ENCODE measurements at regions not wholly inside any gene's neighbourhood (a gene's known extent, or its start where the extent isn't known, plus 50 kb on each side); places are given as distances from the start of the nearest gene placed in this dataset.

DNA sequence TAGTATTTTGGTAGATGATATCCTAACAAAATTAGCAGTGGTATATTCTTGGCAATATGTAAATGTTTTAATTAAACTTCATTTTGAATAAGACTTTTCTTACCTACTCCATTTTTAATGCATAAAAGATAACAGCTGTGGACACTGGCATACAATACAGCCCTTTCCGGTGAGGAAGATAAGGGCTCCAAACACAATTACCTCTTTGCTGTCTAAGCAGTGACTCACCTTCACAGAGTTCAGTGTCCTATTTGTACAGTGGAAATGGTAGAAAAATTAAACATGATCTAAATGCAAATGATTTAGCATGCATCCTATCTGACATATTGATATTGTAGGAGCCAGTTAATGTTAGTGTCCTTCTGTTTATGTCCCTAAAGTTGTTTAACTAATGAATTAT, 969.4 kb downstream of the PLOD2 start:
- TF ChIP-seq SPI1 (IDR thresholded peaks at IDR 0.05; ENCODE audit: low read depth, low read length) (no peak), POLR2A (IDR thresholded peaks at IDR 0.05; ENCODE audit: low read depth, low read length) (no peak), POU2F2 (IDR thresholded peaks at IDR 0.05; ENCODE audit: low read depth, low read length) (no peak), POLR2AphosphoS5 (IDR thresholded peaks at IDR 0.05; ENCODE audit: low read depth, low read length) (no peak), PAX5 (IDR thresholded peaks at IDR 0.05; ENCODE audit: insufficient read depth, low read length, severe bottlenecking) (no peak), TAF1 (IDR thresholded peaks at IDR 0.05; ENCODE audit: low read depth, low read length) (no peak)
- FAIRE-seq, result no peak
- DNase-seq (ENCODE audit: insufficient read length, low spot score), result no peak

DNA sequence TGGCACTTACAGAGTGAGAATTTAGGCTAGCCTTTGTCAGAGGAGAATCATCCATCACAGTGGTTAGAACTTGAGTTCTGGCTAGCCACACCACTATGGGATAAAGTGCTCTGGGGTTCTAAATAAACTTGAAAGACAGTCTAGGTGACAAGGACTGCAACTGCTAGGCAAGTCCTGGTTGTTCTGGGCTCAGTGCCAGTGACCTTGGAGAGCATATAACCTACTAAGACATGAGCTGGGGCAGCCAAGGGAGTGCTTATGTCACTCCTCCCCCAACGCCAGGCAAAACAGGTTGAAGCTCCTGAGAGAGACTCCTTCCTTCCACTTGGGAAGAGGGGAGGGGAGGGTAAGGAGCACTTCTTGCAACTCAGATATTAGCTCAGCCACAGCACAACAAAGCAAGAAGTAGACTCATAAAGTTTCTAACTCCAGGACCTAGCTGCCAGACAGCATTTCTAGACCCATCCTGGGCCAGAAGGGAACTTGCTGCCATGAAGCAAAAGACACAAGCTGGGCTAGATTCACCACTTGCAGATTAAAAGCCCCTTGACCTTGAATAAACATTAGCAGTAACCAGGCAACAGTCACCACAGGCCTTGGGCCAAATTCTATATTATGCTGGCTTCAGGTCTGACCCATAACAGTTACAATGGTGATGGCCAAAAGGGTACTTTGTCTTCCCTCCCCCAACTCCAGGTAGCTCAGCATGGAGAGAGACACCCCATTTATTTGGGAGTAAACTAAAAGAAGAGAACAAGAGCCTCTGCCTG, 963.7 kb downstream of the PLOD2 start:
- DNase-seq (ENCODE audit: insufficient read length, low spot score) (no peak), FAIRE-seq (no peak)
- no peak for TF ChIP-seq POLR2A (IDR thresholded peaks at IDR 0.05; ENCODE audit: low read depth, low read length)
- no peak for TF ChIP-seq TAF1 (IDR thresholded peaks at IDR 0.05; ENCODE audit: low read depth, low read length)
- TF ChIP-seq POLR2AphosphoS5 (IDR thresholded peaks at IDR 0.05; ENCODE audit: low read depth, low read length), result no peak
- no peak for TF ChIP-seq PAX5 (IDR thresholded peaks at IDR 0.05; ENCODE audit: insufficient read depth, low read length, severe bottlenecking)
- TF ChIP-seq POU2F2 (IDR thresholded peaks at IDR 0.05; ENCODE audit: low read depth, low read length), result no peak
- no peak for TF ChIP-seq SPI1 (IDR thresholded peaks at IDR 0.05; ENCODE audit: low read depth, low read length)

DNA sequence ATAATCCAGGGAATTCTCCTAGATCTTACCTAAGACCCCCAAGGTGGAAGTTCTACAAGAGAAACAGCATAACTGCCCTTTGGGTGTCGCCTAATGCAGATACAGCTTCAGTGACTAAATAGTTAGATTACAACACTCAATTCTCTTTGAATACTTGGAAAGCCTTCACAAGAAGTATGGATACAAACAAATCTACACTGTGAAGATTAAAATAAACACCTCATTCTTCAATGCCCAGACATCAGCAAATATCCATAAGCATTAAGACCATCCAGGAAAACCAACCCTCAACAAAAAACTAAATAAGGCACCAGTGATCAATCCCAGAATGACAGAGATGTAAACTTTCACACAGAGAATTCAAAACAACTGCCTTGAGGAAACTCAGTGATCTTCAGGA, 963.2 kb downstream of the PLOD2 start:
- TF ChIP-seq POLR2AphosphoS5 (IDR thresholded peaks at IDR 0.05; ENCODE audit: low read depth, low read length) (no peak), PAX5 (IDR thresholded peaks at IDR 0.05; ENCODE audit: insufficient read depth, low read length, severe bottlenecking) (no peak), POU2F2 (IDR thresholded peaks at IDR 0.05; ENCODE audit: low read depth, low read length) (no peak), POLR2A (IDR thresholded peaks at IDR 0.05; ENCODE audit: low read depth, low read length) (no peak), TAF1 (IDR thresholded peaks at IDR 0.05; ENCODE audit: low read depth, low read length) (no peak)
- FAIRE-seq, result no peak
- no peak for DNase-seq (ENCODE audit: insufficient read length, low spot score)

DNA sequence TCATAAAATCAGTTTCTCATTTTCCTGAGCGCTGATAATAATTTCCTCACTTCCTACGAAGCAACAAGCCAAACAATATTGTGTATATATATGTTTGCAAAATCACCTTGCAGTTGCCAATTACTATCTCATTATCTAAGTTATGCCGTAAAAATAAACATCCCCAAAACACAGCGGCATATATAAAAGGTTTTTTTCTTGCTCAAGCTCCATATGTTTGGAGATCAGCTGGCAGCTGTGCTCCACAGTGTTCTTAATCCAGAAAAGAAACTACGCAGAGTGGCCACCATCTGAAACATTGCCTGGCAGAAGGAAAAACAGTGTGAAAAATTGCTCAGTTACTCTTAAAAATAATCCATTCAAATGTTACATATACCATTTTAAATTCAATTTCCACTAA, 951.4 kb downstream of the PLOD2 start:
- no peak for DNase-seq (ENCODE audit: insufficient read length, low spot score)
- no peak for FAIRE-seq
- no peak for TF ChIP-seq TAF1 (IDR thresholded peaks at IDR 0.05; ENCODE audit: low read depth, low read length)
- TF ChIP-seq PAX5 (IDR thresholded peaks at IDR 0.05; ENCODE audit: insufficient read depth, low read length, severe bottlenecking), result no peak
- no peak for TF ChIP-seq POU2F2 (IDR thresholded peaks at IDR 0.05; ENCODE audit: low read depth, low read length)
- no peak for TF ChIP-seq POLR2A (IDR thresholded peaks at IDR 0.05; ENCODE audit: low read depth, low read length)
- TF ChIP-seq SPI1 (IDR thresholded peaks at IDR 0.05; ENCODE audit: low read depth, low read length), result no peak
- TF ChIP-seq POLR2AphosphoS5 (IDR thresholded peaks at IDR 0.05; ENCODE audit: low read depth, low read length), result no peak

DNA sequence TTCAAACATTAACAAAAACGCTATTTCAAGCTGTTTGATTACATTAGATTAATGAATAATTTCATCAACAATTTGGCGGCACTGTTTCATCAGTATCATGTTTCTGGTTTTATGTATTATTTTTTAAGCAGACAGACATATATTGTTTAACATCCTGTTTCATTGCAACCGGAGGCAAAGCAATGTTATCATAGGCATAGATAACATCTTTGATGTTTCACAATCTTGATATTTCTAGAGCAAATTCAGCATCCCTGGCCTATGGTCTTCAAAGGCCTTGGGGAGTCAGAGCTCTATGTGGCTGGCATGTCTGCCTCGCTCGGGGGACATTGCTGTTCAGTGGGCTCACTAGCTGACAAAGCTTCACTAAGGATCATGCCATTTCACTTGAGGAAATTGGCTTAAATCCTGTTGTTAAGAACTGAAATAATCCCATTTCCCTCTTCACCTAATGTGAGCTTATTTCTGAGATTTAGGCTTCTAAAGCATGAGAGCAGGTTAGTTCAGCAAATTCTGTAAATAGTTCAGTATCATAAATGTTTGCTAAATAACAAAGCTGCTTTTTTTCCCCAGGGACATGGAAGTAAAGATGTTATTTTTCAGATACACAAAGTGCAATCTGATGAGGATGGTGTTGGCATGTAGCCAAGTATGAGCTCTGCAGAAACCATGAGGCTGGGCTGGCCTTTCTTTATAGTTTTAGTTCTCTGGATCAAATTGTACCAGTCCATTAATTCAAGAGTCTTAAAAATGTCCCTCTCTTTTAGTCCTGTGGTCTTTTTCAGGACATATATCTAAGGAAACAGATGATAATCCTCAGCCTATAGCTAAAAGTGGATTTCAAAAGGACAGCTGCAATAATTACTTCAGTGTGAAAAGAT, 941.4 kb downstream of the PLOD2 start:
- TF ChIP-seq PAX5 (IDR thresholded peaks at IDR 0.05; ENCODE audit: insufficient read depth, low read length, severe bottlenecking) (no peak), TAF1 (IDR thresholded peaks at IDR 0.05; ENCODE audit: low read depth, low read length) (no peak)
- no peak for FAIRE-seq
- DNase-seq (ENCODE audit: insufficient read length, low spot score), result no peak

DNA sequence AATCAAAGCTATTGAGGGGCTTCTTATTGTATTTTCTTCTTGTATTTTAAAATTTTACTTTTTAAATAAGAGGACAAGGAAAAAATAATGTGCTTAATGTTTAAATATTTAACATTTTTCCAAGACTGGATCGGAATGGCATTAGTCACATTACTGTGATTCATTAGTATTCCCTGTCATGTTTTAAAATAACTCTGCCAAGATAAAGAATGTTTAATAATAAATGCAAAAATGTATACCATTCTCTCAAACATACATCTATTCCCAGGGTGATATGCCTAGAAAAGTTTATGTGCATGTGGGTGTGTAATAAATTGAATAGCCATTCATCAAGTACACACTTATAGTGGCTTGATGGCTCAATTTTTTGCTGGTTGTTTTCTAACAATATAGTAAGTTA, 936.1 kb downstream of the PLOD2 start:
- no peak for TF ChIP-seq SPI1 (IDR thresholded peaks at IDR 0.05; ENCODE audit: low read depth, low read length)
- no peak for DNase-seq (ENCODE audit: insufficient read length, low spot score)
- FAIRE-seq, result no peak

DNA sequence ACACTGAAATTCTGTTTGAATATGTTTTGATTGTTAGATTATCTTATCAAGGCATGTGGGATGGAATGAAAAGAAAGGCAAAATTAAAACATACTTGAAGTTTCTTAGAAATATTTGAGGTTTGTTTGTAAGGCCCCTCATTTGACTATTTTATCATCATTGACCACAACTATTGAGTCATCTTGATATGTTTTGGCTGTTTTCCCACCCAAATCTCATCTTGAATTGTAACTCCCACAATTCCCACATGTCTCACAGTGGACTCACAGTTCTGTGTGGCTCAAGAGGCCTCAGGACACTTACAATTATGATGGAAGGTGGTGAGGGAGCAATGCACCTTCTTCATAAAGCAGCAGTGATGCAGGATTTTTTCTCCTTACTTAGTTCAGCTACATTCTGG, 917.1 kb downstream of the PLOD2 start:
- DNase-seq (ENCODE audit: insufficient read length, low spot score) (no peak), FAIRE-seq (no peak)
- TF ChIP-seq SPI1 (IDR thresholded peaks at IDR 0.05; ENCODE audit: low read depth, low read length), result no peak
- no peak for TF ChIP-seq POLR2AphosphoS5 (IDR thresholded peaks at IDR 0.05; ENCODE audit: low read depth, low read length)
- no peak for TF ChIP-seq TAF1 (IDR thresholded peaks at IDR 0.05; ENCODE audit: low read depth, low read length)
- no peak for TF ChIP-seq POLR2A (IDR thresholded peaks at IDR 0.05; ENCODE audit: low read depth, low read length)

DNA sequence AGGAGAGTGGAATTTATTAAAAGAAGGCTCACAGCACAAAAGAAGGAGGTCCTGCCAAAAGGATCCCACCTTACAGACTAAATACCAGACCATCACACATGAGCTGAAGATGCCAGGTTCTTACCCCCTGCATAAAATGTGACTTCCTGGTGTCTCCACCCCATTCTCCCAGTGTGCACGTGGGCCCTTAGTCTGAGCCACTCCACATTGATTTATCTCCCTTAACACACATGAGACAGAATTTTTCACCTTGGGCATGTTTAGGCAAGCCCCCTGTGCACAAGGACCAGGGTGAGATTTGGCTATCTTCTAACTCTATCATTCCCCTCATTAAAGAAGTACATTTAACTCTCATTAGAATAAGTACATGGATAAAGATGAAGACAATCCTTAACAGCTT, 916.7 kb downstream of the PLOD2 start:
- no peak for TF ChIP-seq PAX5 (IDR thresholded peaks at IDR 0.05; ENCODE audit: insufficient read depth, low read length, severe bottlenecking)
- no peak for TF ChIP-seq POU2F2 (IDR thresholded peaks at IDR 0.05; ENCODE audit: low read depth, low read length)
- TF ChIP-seq POLR2A (IDR thresholded peaks at IDR 0.05; ENCODE audit: low read depth, low read length), result no peak
- TF ChIP-seq POLR2AphosphoS5 (IDR thresholded peaks at IDR 0.05; ENCODE audit: low read depth, low read length), result no peak
- TF ChIP-seq TAF1 (IDR thresholded peaks at IDR 0.05; ENCODE audit: low read depth, low read length), result no peak
- TF ChIP-seq SPI1 (IDR thresholded peaks at IDR 0.05; ENCODE audit: low read depth, low read length), result no peak
- no peak for FAIRE-seq

DNA sequence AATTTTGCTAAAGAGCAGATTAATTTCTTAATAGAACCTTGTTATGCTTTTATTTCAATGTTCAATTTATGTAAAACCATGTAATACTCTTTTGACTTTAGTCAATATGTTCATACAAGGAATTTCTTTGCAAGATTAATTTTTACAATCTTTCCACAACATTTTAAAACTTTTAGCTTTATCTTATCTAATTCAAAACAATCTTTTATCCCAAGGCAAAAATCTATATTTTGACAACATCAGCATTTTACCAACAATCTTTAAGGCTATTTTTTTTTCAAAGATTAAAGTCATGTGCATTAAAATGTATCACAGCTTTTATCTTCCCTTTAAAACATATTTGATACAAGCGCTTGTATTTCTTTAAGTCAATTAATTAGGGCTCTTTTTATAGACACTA, 914.7 kb downstream of the PLOD2 start:
- FAIRE-seq, result no peak
- no peak for DNase-seq (ENCODE audit: insufficient read length, low spot score)
- TF ChIP-seq PAX5 (IDR thresholded peaks at IDR 0.05; ENCODE audit: insufficient read depth, low read length, severe bottlenecking), result no peak
- TF ChIP-seq POLR2A (IDR thresholded peaks at IDR 0.05; ENCODE audit: low read depth, low read length), result no peak
- TF ChIP-seq SPI1 (IDR thresholded peaks at IDR 0.05; ENCODE audit: low read depth, low read length), result no peak
- TF ChIP-seq POU2F2 (IDR thresholded peaks at IDR 0.05; ENCODE audit: low read depth, low read length), result no peak
- no peak for TF ChIP-seq POLR2AphosphoS5 (IDR thresholded peaks at IDR 0.05; ENCODE audit: low read depth, low read length)
- no peak for TF ChIP-seq TAF1 (IDR thresholded peaks at IDR 0.05; ENCODE audit: low read depth, low read length)

More for the DNA sequence above, 916.7 kb downstream of the PLOD2 start:
- no peak for DNase-seq (ENCODE audit: insufficient read length, low spot score)

DNA sequence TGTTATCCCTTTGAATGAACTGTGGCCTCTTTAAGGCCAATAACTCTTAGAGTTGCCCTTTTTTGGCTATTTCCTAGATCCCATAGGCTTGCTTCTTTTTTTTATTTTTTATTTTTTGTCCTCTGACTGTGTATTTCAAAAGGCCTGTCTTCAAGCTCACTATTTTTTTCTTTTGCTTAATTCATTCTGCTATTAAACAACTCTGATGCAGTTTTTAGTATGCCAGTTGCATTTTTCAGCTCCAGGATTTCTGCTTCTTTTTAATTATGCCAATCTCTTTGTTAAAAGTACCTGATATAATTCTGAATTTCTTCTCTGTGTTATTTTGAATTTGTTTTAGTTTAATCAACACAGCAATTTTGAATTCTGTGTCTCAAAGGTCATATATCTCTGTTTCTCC, 912.1 kb downstream of the PLOD2 start:
- TF ChIP-seq SPI1 (IDR thresholded peaks at IDR 0.05; ENCODE audit: low read depth, low read length), result no peak
- no peak for TF ChIP-seq PAX5 (IDR thresholded peaks at IDR 0.05; ENCODE audit: insufficient read depth, low read length, severe bottlenecking)
- no peak for TF ChIP-seq POLR2A (IDR thresholded peaks at IDR 0.05; ENCODE audit: low read depth, low read length)
- no peak for TF ChIP-seq POLR2AphosphoS5 (IDR thresholded peaks at IDR 0.05; ENCODE audit: low read depth, low read length)
- TF ChIP-seq TAF1 (IDR thresholded peaks at IDR 0.05; ENCODE audit: low read depth, low read length), result no peak
- TF ChIP-seq POU2F2 (IDR thresholded peaks at IDR 0.05; ENCODE audit: low read depth, low read length), result no peak
- DNase-seq (ENCODE audit: insufficient read length, low spot score) (no peak), FAIRE-seq (no peak)

Data from GM12891 (cell line).